ENCODE measurements at regions not wholly inside any gene's neighbourhood (a gene's known extent, or its start where the extent isn't known, plus 50 kb on each side); places are given as distances from the start of the nearest gene placed in this dataset.

DNA sequence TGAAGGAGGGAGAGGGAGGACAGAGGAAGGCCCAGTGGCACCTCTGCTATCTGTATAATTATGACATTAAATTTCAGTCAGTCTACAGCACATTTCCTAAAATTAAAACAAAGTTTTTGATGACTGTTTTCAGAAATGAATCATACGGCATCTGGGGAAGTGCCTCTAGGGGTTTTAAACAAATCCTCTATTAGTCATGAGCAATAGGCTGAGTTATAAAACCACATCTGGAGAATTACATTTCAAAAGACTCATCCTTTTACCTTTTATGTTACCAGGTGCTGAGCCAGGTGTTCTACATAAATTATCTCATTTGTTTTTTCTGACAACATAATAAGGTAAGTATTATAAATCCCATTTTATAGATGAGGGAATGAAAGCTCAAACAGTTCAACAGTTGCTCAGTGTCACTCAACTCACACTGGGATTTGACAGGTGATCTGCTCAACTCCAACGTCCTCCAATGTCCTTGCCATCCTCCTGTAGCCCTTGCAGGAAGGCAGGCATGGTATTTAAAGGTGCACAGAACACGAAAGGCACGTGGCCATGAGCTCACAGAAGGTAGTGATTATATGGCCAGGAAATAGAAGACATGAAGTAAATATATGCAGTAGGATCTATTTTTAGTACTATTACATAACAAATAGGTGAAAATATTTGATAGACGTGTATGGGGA is 184.2 kb upstream of the MAN1A1 start:
- TF ChIP-seq SIN3A (IDR thresholded peaks at IDR 0.05; ENCODE audit: borderline replicate concordance, insufficient read depth, low read length) (no peak), FOXP2 (optimal IDR thresholded peaks at IDR 0.05; ENCODE audit: borderline replicate concordance, extremely low read depth, extremely low read length, insufficient read depth) (no peak), POLR2AphosphoS5 (IDR thresholded peaks at IDR 0.05; ENCODE audit: low read depth, low read length) (no peak)

- TF ChIP-seq SIN3A (IDR thresholded peaks at IDR 0.05; ENCODE audit: borderline replicate concordance, insufficient read depth, low read length) (no peak), TAF1 (IDR thresholded peaks at IDR 0.05; ENCODE audit: borderline replicate concordance, insufficient read depth, low read length) (no peak), POLR2AphosphoS5 (IDR thresholded peaks at IDR 0.05; ENCODE audit: low read depth, low read length) (no peak), FOXP2 (optimal IDR thresholded peaks at IDR 0.05; ENCODE audit: borderline replicate concordance, extremely low read depth, extremely low read length, insufficient read depth) (no peak)
- TF ChIP-seq, protein P1, sequence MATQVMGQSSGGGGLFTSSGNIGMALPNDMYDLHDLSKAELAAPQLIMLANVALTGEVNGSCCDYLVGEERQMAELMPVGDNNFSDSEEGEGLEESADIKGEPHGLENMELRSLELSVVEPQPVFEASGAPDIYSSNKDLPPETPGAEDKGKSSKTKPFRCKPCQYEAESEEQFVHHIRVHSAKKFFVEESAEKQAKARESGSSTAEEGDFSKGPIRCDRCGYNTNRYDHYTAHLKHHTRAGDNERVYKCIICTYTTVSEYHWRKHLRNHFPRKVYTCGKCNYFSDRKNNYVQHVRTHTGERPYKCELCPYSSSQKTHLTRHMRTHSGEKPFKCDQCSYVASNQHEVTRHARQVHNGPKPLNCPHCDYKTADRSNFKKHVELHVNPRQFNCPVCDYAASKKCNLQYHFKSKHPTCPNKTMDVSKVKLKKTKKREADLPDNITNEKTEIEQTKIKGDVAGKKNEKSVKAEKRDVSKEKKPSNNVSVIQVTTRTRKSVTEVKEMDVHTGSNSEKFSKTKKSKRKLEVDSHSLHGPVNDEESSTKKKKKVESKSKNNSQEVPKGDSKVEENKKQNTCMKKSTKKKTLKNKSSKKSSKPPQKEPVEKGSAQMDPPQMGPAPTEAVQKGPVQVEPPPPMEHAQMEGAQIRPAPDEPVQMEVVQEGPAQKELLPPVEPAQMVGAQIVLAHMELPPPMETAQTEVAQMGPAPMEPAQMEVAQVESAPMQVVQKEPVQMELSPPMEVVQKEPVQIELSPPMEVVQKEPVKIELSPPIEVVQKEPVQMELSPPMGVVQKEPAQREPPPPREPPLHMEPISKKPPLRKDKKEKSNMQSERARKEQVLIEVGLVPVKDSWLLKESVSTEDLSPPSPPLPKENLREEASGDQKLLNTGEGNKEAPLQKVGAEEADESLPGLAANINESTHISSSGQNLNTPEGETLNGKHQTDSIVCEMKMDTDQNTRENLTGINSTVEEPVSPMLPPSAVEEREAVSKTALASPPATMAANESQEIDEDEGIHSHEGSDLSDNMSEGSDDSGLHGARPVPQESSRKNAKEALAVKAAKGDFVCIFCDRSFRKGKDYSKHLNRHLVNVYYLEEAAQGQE (IDR thresholded peaks at IDR 0.05; ENCODE audit: insufficient read depth in 1 of 2, low read depth in 2 of 2, low read length in 2 of 2) = no peak
Measured at GRCh38 chr6:119527231-119527578, 177.6 kb upstream of the MAN1A1 start.

- TF ChIP-seq SIN3A (IDR thresholded peaks at IDR 0.05; ENCODE audit: borderline replicate concordance, insufficient read depth, low read length) (no peak), FOXP2 (optimal IDR thresholded peaks at IDR 0.05; ENCODE audit: borderline replicate concordance, extremely low read depth, extremely low read length, insufficient read depth) (no peak), POLR2AphosphoS5 (IDR thresholded peaks at IDR 0.05; ENCODE audit: low read depth, low read length) (no peak), TAF1 (IDR thresholded peaks at IDR 0.05; ENCODE audit: borderline replicate concordance, insufficient read depth, low read length) (no peak)
- TF ChIP-seq, protein P1 (IDR thresholded peaks at IDR 0.05; ENCODE audit: insufficient read depth in 1 of 2, low read depth in 2 of 2, low read length in 2 of 2) = no peak
Measured at GRCh38 chr6:119526561-119527230, 177.1 kb upstream of the MAN1A1 start.

- TF ChIP-seq TAF1 (IDR thresholded peaks at IDR 0.05; ENCODE audit: borderline replicate concordance, insufficient read depth, low read length) = no peak
Measured at GRCh38 chr6:119524410-119524809, 174.8 kb upstream of the MAN1A1 start.

DNA sequence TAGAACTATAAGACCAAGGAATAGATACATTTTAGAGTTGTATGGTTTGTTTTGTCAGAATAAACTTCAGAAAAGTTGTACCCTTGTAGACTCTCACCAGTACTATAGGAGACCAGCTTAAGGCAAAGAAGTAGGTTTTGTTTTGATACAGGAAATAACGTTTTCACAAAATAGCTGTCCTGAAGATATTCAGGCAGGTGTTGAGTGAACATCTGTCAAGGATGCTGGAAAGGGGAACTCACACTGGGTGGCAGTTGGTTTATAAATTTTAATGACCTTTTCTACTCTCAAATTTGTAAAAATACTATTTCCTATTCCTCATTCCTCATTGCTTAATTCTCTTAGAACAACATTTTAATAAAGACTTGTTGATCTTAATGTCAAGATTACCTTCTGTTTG is 174.0 kb upstream of the MAN1A1 start:
- TF ChIP-seq, protein P1 (IDR thresholded peaks at IDR 0.05; ENCODE audit: insufficient read depth in 1 of 2, low read depth in 2 of 2, low read length in 2 of 2) = no peak
- TF ChIP-seq POLR2AphosphoS5 (IDR thresholded peaks at IDR 0.05; ENCODE audit: low read depth, low read length) = no peak
- no peak for TF ChIP-seq SIN3A (IDR thresholded peaks at IDR 0.05; ENCODE audit: borderline replicate concordance, insufficient read depth, low read length)
- no peak for TF ChIP-seq FOXP2 (optimal IDR thresholded peaks at IDR 0.05; ENCODE audit: borderline replicate concordance, extremely low read depth, extremely low read length, insufficient read depth)
- TF ChIP-seq TAF1 (IDR thresholded peaks at IDR 0.05; ENCODE audit: borderline replicate concordance, insufficient read depth, low read length) = no peak

DNA sequence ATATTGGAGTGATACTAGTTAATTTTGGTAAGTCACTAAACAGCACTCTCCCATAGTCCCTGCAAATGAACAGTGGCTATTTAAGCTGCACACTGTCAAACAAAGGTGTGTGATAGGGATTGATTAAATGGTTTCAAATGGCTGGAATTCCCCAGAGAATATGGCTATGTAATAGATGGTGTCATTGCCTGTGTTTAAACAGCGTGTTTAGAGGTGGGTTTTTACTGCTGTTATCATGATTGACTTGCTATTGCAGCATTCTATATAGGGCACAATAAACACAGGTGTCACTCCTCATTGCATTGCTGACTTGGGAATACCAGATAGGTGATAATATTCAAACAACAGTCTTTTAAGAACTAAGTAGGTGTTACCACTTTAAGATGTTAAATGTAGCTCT is 171.7 kb upstream of the MAN1A1 start:
- TF ChIP-seq TAF1 (IDR thresholded peaks at IDR 0.05; ENCODE audit: borderline replicate concordance, insufficient read depth, low read length) = no peak
- TF ChIP-seq, protein P1 (IDR thresholded peaks at IDR 0.05; ENCODE audit: insufficient read depth in 1 of 2, low read depth in 2 of 2, low read length in 2 of 2) = no peak
- TF ChIP-seq FOXP2 (optimal IDR thresholded peaks at IDR 0.05; ENCODE audit: borderline replicate concordance, extremely low read depth, extremely low read length, insufficient read depth) = no peak
- TF ChIP-seq SIN3A (IDR thresholded peaks at IDR 0.05; ENCODE audit: borderline replicate concordance, insufficient read depth, low read length) = no peak
- no peak for TF ChIP-seq POLR2AphosphoS5 (IDR thresholded peaks at IDR 0.05; ENCODE audit: low read depth, low read length)

Measured in PFSK-1 (cell line).